Smooth muscle cell (in vitro differentiated cells): ENCODE measurements at regions not wholly inside any gene's neighbourhood (a gene's known extent, or its start where the extent isn't known, plus 50 kb on each side); places are given as distances from the start of the nearest gene placed in this dataset.

Experiments
- DNase-seq: peaks from one replicate; lab custom pipeline; 2025; ENCODE audit not compliant: unreplicated experiment; lab: John Stamatoyannopoulos, UW
- H2AFZ ChIP-seq: fragments of 200-600 bp; sonication (generic); 2 replicates; pipeline ENCODE4 v1.6.0; 2016; ENCODE audit warnings: antibody characterized with exemption, low read depth, mild to moderate bottlenecking
- H3F3A ChIP-seq: fragments of 200-600 bp; sonication (generic); 2 replicates; pipeline ENCODE4 v1.6.0; 2017; ENCODE audit warnings: antibody characterized with exemption, low read depth
- H3K27ac ChIP-seq: fragments of 200-600 bp; sonication (generic); 2 replicates; pipeline ENCODE4 v1.5.1; 2016; ENCODE audit warnings: low read depth, mild to moderate bottlenecking
- H3K27me3 ChIP-seq: fragments of 200-600 bp; sonication (generic); 2 replicates; pipeline ENCODE4 v1.6.1; 2016; ENCODE audit warnings: low read depth, mild to moderate bottlenecking
- H3K36me3 ChIP-seq: fragments of 200-600 bp; sonication (generic); 2 replicates; pipeline ENCODE4 v1.5.1; 2016; ENCODE audit warnings: low read depth
- H3K4me1 ChIP-seq: fragments of 200-600 bp; sonication (generic); 2 replicates; pipeline ENCODE4 v1.5.1; 2016; ENCODE audit warnings: low read depth
- H3K4me2 ChIP-seq: fragments of 200-600 bp; sonication (generic); 2 replicates; pipeline ENCODE4 v1.6.0; 2016; ENCODE audit warnings: mild to moderate bottlenecking
- H3K4me3 ChIP-seq: fragments of 200-600 bp; sonication (generic); 2 replicates; pipeline ENCODE4 v1.5.1; 2016; ENCODE audit warnings: mild to moderate bottlenecking
- H3K79me2 ChIP-seq: fragments of 200-600 bp; sonication (generic); 2 replicates; pipeline ENCODE4 v1.6.0; 2016; ENCODE audit warnings: low read depth, mild to moderate bottlenecking
- H3K9ac ChIP-seq: fragments of 200-600 bp; sonication (generic); 2 replicates; pipeline ENCODE4 v1.6.0; 2016; ENCODE audit warnings: low read depth
- H3K9me3 ChIP-seq: fragments of 200-600 bp; sonication (generic); replicated peaks from 2 replicates; pipeline ENCODE4 v1.5.1; 2016; ENCODE audit warnings: low read depth
- H4K20me1 ChIP-seq: fragments of 200-600 bp; sonication (generic); 2 replicates; pipeline ENCODE4 v1.6.0; 2016; ENCODE audit warnings: low read depth
- CTCF ChIP-seq: fragments of 200-600 bp; sonication (generic); IDR thresholded peaks from 2 replicates; pipeline ENCODE4 v1.5.1; 2017; ENCODE audit warnings: borderline replicate concordance, mild to moderate bottlenecking, antibody characterized with exemption; ENCODE audit not compliant: insufficient read depth, poor library complexity, severe bottlenecking
- WGBS: methylation state at CpG from one replicate; pipeline ENCODE4 v1.1.7; 2016; ENCODE audit warnings: low lambda C conversion rate; 5-methylcytosine and 5-hydroxymethylcytosine counted together

GRCh38 chr2:226631187-226631586 is 168.4 kb downstream of the IRS1 start:
- peak overlapping the region; percentile 57 for H3K27ac ChIP-seq
- H3K27me3 ChIP-seq = no peaks in the 10 kb centered on the region
- H3K36me3 ChIP-seq = no peaks in the 10 kb centered on the region
- H3K79me2 ChIP-seq = no peaks in the 10 kb centered on the region
- no peak for TF ChIP-seq CTCF
- peaks cover 4% of the 10 kb centered on the region for H3F3A ChIP-seq
- H4K20me1 ChIP-seq = no peaks in the 10 kb centered on the region
- no peak overlapping the region for H3K4me3 ChIP-seq
- no peaks in the 10 kb centered on the region for H3K4me1 ChIP-seq
- H3K9me3 ChIP-seq = no peaks in the 10 kb centered on the region
- 96% methylated on average over 3 of the region's 3 CpGs for WGBS
- no peak overlapping the region for H3K9ac ChIP-seq
- H3K4me2 ChIP-seq = peak overlapping the region; percentile 70
- no peak for DNase-seq
- H2AFZ ChIP-seq = no peak overlapping the region

GRCh38 chr2:226625946-226626345 is 173.7 kb downstream of the IRS1 start:
- WGBS = 25% methylated on average over 2 of the region's 2 CpGs

GRCh38 chr2:226623587-226624368 is 175.8 kb downstream of the IRS1 start:
- no peaks in the 10 kb centered on the region for H3F3A ChIP-seq
- H3K36me3 ChIP-seq = no peaks in the 10 kb centered on the region
- peak overlapping the region; percentile 62 for H3K27ac ChIP-seq
- H3K4me3 ChIP-seq = no peak overlapping the region
- WGBS = 76% methylated on average over 13 of the region's 13 CpGs
- H3K27me3 ChIP-seq = no peaks in the 10 kb centered on the region
- H4K20me1 ChIP-seq = no peaks in the 10 kb centered on the region
- no peak for TF ChIP-seq CTCF
- H3K4me1 ChIP-seq = no peaks in the 10 kb centered on the region
- no peak for DNase-seq
- no peak overlapping the region for H3K9ac ChIP-seq
- no peaks in the 10 kb centered on the region for H3K79me2 ChIP-seq
- no peaks in the 10 kb centered on the region for H3K9me3 ChIP-seq
- H2AFZ ChIP-seq = peak overlapping the region; percentile 43
- peak overlapping the region; percentile 29 for H3K4me2 ChIP-seq

More at GRCh38 chr2:226625946-226626345, 173.7 kb downstream of the IRS1 start:
- no peaks in the 10 kb centered on the region for H3K79me2 ChIP-seq
- H3K4me3 ChIP-seq = no peak overlapping the region
- H2AFZ ChIP-seq = no peak overlapping the region
- TF ChIP-seq CTCF = no peak
- H3K36me3 ChIP-seq = no peaks in the 10 kb centered on the region
- no peak for DNase-seq
- H3K4me1 ChIP-seq = no peaks in the 10 kb centered on the region
- H4K20me1 ChIP-seq = no peaks in the 10 kb centered on the region
- H3K27me3 ChIP-seq = no peaks in the 10 kb centered on the region
- H3F3A ChIP-seq = no peaks in the 10 kb centered on the region
- no peaks in the 10 kb centered on the region for H3K9me3 ChIP-seq
- no peak overlapping the region for H3K4me2 ChIP-seq
- no peak overlapping the region for H3K27ac ChIP-seq
- no peak overlapping the region for H3K9ac ChIP-seq

- H3K4me3 ChIP-seq = no peak overlapping the region
- H3K4me1 ChIP-seq = no peaks in the 10 kb centered on the region
- H3K9ac ChIP-seq = no peak overlapping the region
- no peak for DNase-seq
- 95% methylated on average over 2 of the region's 2 CpGs for WGBS
- no peaks in the 10 kb centered on the region for H3K9me3 ChIP-seq
- no peaks in the 10 kb centered on the region for H3K36me3 ChIP-seq
- no peak overlapping the region for H2AFZ ChIP-seq
- H3K27me3 ChIP-seq = no peaks in the 10 kb centered on the region
- H3K4me2 ChIP-seq = no peak overlapping the region
- H4K20me1 ChIP-seq = no peaks in the 10 kb centered on the region
- peak; percentile 11 for TF ChIP-seq CTCF
- no peaks in the 10 kb centered on the region for H3K79me2 ChIP-seq
- H3K27ac ChIP-seq = no peak overlapping the region
- H3F3A ChIP-seq = no peaks in the 10 kb centered on the region
Observed at GRCh38 chr2:226622484-226622883, 177.1 kb downstream of the IRS1 start.
